ENCODE measurements at regions not wholly inside any gene's neighbourhood (a gene's known extent, or its start where the extent isn't known, plus 50 kb on each side); places are given as distances from the start of the nearest gene placed in this dataset.

DNA sequence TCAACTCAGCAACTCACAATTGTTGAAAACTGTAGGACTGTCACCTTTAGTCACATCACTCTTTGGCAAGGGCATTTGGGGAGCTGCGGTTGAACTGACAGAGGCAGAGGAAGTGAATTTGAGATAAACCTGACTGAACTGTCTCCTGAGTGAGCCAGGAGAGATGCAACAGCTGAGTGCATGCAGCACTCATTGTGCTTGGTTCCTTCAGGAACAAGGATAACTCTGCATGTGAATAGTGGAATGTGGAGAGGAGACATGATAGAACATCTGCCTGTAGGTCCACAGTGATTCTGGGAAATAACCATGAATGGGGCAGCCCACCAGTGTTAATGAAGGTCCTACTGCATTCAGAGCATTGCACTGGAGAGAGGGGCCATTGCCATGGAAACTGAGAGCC lies 494.7 kb downstream of the STK39 start:
- no peak for TF ChIP-seq CTCF (IDR thresholded peaks at IDR 0.05)

- no peak for TF ChIP-seq CTCF (IDR thresholded peaks at IDR 0.05)
These were observed 496.7 kb downstream of the STK39 start for GRCh38 chr2:167750675-167751074.

DNA sequence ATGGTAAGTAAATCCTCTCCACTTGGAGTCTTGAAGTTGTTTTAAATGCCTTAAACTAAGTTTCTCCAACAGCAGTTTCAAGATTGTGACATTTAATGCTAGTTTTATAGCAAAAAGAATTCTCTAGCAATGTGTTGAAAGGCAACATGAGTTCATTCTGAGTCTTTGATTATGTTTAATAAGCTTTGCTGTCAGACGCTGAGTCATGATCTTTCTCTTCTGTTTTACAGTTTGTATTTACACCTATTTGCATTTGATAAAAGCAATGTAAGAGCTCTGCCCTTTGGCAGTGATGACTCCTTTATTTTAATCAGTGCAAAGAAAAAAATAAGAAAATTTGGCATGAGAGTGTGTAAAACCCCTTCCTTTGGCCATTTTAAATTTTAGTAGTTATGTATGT lies 497.7 kb downstream of the STK39 start:
- no peak for TF ChIP-seq CTCF (IDR thresholded peaks at IDR 0.05)

DNA sequence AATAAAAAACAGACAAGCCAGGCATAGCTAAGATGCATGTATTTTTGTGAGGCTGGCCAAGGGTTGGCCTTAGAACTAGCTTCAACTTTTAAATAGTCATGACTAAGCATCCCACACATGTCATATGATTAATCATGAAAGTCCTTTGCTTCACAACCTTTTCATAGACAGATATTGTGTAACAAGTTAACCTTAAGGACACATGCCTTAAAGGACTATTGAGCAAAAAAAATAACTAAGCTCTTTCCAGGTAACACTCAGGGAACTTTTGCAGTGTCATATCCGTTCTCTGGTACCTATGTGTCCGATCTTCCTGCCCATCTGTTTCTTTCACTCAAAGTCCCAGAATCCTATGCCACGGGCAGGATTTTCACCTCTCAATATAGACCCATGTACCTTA lies 498.4 kb downstream of the STK39 start:
- no peak for TF ChIP-seq CTCF (IDR thresholded peaks at IDR 0.05)

- TF ChIP-seq CTCF (IDR thresholded peaks at IDR 0.05) = no peak
These were observed 498.9 kb downstream of the STK39 start for GRCh38 chr2:167748536-167748935.

DNA sequence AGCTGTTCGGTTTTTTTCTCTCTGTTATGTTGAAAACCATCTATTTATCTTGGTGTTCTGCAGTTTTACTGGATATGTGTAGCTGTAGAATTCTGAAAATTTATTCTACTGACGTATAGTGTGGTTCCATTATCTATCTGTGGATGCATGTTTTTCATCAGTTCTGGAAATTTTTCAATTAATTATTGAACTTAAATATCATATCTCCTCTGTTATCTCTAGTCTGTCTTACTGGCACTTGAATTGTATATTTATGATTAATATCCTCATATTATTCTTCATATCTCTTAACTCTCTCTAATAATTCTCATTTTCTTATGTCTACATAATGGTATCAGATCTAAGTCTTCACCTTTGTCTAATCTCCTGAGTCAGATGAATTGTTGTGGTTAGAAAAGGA lies 501.7 kb downstream of the STK39 start:
- TF ChIP-seq CTCF (IDR thresholded peaks at IDR 0.05) = no peak

DNA sequence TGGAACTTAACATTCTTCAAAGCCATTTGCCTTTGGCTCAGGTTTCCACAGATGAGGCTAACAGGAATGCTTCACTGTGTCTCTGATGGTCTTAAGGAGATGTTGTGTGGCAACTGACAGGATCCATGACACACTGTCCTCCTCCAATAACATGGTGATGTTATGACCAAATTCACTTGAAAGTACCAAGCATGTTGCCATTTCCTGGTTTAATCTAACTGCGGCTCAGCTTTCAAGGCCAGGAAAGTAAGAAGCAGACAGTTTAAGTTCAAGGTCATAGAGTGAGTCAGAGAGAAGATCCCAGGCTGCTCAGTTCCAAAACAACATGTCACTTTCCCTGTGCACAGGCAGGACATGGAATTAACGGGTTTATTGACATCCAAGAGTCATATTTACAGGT lies 513.6 kb downstream of the STK39 start:
- TF ChIP-seq CTCF (IDR thresholded peaks at IDR 0.05) = no peak

GRCh38 chr2:167732326-167732725 lies 515.1 kb downstream of the STK39 start:
- no peak for TF ChIP-seq CTCF (IDR thresholded peaks at IDR 0.05)
